NT2/D1 (cell line): ENCODE measurements at regions not wholly inside any gene's neighbourhood (a gene's known extent, or its start where the extent isn't known, plus 50 kb on each side); places are given as distances from the start of the nearest gene placed in this dataset.

Source experiments
- DNase-seq: peaks from one replicate; pipeline ENCODE4 v3.0.0-alpha.2; 2011; ENCODE audit warnings: low read depth, low spot score
- H3K27me3 ChIP-seq: 2 replicates; pipeline ENCODE4 v1.6.0; 2011; ENCODE audit warnings: mild to moderate bottlenecking; ENCODE audit not compliant: insufficient read length, insufficient read depth
- H3K36me3 ChIP-seq: 2 replicates; pipeline ENCODE4 v1.6.1; 2011; ENCODE audit warnings: mild to moderate bottlenecking, low read length, mixed read lengths; ENCODE audit not compliant: insufficient read depth, insufficient read length
- H3K4me1 ChIP-seq: 2 replicates; pipeline ENCODE4 v1.5.1; 2011; ENCODE audit not compliant: insufficient read depth, insufficient read length
- H3K4me3 ChIP-seq: 2 replicates; pipeline ENCODE4 v1.5.1; 2011; ENCODE audit warnings: low read depth; ENCODE audit not compliant: insufficient read length
- H3K9ac ChIP-seq: 2 replicates; pipeline ENCODE4 v1.6.0; 2011; ENCODE audit warnings: low read depth; ENCODE audit not compliant: insufficient read length
- H3K9me3 ChIP-seq: 2 replicates; pipeline ENCODE4 v1.5.1; 2011; ENCODE audit warnings: mild to moderate bottlenecking, low read length; ENCODE audit not compliant: insufficient read depth
- SUZ12 ChIP-seq: IDR thresholded peaks from 2 replicates; pipeline ENCODE4 v1.6.1; 2011; ENCODE audit not compliant: insufficient read length, insufficient read depth; ENCODE audit errors: extremely low read depth
- YY1 ChIP-seq: IDR thresholded peaks from 2 replicates; pipeline ENCODE4 v1.6.1; 2011; ENCODE audit not compliant: insufficient read length, insufficient read depth
- ZNF274 ChIP-seq: IDR thresholded peaks from 2 replicates; pipeline ENCODE4 v1.6.1; 2011; ENCODE audit warnings: mild to moderate bottlenecking, low read depth, low read length

DNA sequence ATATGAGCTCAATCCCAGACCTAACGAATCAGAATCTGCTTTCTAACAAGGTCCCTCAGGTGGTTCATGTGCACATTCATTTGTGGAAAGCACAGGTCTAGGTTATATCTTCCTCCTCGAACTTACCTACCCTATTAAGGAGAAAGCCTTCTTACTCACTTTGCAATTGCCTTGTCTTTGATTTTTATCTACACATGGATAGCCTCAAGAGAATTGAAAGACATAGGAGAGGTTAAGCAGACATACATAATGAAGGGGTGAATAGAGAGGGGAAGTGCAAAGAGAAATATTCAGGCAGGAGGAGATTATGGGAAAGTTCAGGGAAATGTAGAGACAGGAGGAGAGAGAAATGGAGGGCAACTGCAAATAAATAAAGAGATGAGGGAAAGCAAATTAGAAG lies 422.9 kb upstream of the ADAMTS9 start:
- no peaks in the 10 kb centered on the region for H3K9me3 ChIP-seq
- DNase-seq: no peak
- H3K9ac ChIP-seq: no peak overlapping the region
- no peaks in the 10 kb centered on the region for H3K36me3 ChIP-seq
- H3K4me1 ChIP-seq: no peaks in the 10 kb centered on the region
- no peak for TF ChIP-seq ZNF274
- no peak for TF ChIP-seq YY1
- no peak for TF ChIP-seq SUZ12
- H3K27me3 ChIP-seq: no peaks in the 10 kb centered on the region
- H3K4me3 ChIP-seq: no peak overlapping the region

GRCh38 chr3:65109966-65110500 lies 422.2 kb upstream of the ADAMTS9 start:
- H3K27me3 ChIP-seq: no peaks in the 10 kb centered on the region
- TF ChIP-seq SUZ12 (no peak), YY1 (no peak), ZNF274 (no peak)
- no peak overlapping the region for H3K9ac ChIP-seq
- H3K4me1 ChIP-seq: no peaks in the 10 kb centered on the region
- no peaks in the 10 kb centered on the region for H3K9me3 ChIP-seq
- no peak overlapping the region for H3K4me3 ChIP-seq
- DNase-seq: no peak
- H3K36me3 ChIP-seq: no peaks in the 10 kb centered on the region

GRCh38 chr3:65107174-65107573 lies 419.4 kb upstream of the ADAMTS9 start:
- no peaks in the 10 kb centered on the region for H3K9me3 ChIP-seq
- no peaks in the 10 kb centered on the region for H3K36me3 ChIP-seq
- TF ChIP-seq ZNF274: no peak
- no peak for TF ChIP-seq SUZ12
- no peak for TF ChIP-seq YY1
- H3K9ac ChIP-seq: no peak overlapping the region
- H3K4me3 ChIP-seq: no peak overlapping the region
- no peaks in the 10 kb centered on the region for H3K4me1 ChIP-seq
- no peaks in the 10 kb centered on the region for H3K27me3 ChIP-seq
- no peak for DNase-seq

DNA sequence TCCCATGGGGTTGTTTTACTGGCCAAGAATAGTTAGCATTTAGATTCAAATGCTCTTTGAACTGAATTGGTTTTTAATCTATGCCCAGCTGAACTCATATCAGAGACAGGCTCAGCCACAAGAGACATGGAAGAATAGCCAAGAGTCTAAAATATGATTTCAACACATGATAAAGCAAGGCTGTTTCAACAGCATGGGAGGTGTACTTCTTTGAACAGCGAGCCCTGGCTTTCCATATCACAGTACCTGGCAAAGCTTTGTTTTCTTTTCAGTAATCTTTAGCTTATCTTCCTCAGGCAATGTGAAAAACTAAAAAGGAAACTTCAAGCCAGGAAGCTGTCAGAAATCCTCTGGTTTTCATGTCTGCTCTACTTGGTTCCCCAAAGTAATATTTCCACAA lies 413.6 kb upstream of the ADAMTS9 start:
- DNase-seq: no peak
- no peak for TF ChIP-seq YY1
- no peak for TF ChIP-seq SUZ12
- TF ChIP-seq ZNF274: no peak
- Histone ChIP-seq H3K4me3 (no peak overlapping the region), H3K36me3 (no peaks in the 10 kb centered on the region), H3K9me3 (no peaks in the 10 kb centered on the region), H3K4me1 (no peaks in the 10 kb centered on the region), H3K9ac (no peak overlapping the region), H3K27me3 (no peaks in the 10 kb centered on the region)

GRCh38 chr3:65098400-65098799 lies 410.6 kb upstream of the ADAMTS9 start:
- Histone ChIP-seq H3K9me3 (no peaks in the 10 kb centered on the region), H3K4me1 (no peaks in the 10 kb centered on the region), H3K9ac (no peak overlapping the region), H3K27me3 (no peaks in the 10 kb centered on the region), H3K36me3 (no peaks in the 10 kb centered on the region), H3K4me3 (no peak overlapping the region)
- no peak for DNase-seq
- TF ChIP-seq YY1: no peak
- TF ChIP-seq SUZ12: no peak
- TF ChIP-seq ZNF274: no peak

- Histone ChIP-seq H3K27me3 (no peaks in the 10 kb centered on the region), H3K9ac (no peak overlapping the region), H3K36me3 (no peaks in the 10 kb centered on the region), H3K9me3 (0 out of 2 replicates have a peak, but pooled peaks cover 3% of the 10 kb centered on the region), H3K4me1 (no peaks in the 10 kb centered on the region), H3K4me3 (no peak overlapping the region)
- DNase-seq: no peak
- no peak for TF ChIP-seq YY1
- TF ChIP-seq ZNF274: no peak
- no peak for TF ChIP-seq SUZ12
Observed at GRCh38 chr3:65096110-65096745, 408.4 kb upstream of the ADAMTS9 start.

DNA sequence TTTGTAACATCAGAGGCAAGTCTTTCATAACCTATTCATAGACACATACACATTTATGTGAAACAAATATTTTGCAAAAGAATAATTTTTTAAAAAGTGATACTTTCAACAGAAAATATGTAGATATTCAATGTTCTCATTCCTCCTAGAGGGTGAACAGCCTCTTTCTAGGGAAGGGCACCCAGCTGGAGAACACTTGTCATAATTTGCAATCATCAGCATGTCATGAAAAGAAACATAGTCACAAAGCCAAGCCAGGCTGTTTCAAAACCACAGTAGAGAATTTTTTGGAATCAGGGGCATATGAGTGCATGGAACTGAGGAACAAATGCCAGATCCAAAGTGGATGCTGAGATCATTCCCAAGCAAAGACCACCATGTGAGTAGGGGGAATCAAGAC lies 406.9 kb upstream of the ADAMTS9 start:
- no peak for TF ChIP-seq YY1
- no peak for TF ChIP-seq SUZ12
- TF ChIP-seq ZNF274: no peak
- Histone ChIP-seq H3K9ac (no peak overlapping the region), H3K4me3 (no peak overlapping the region), H3K36me3 (no peaks in the 10 kb centered on the region), H3K9me3 (0 out of 2 replicates have a peak, but pooled peaks cover 3% of the 10 kb centered on the region), H3K4me1 (no peaks in the 10 kb centered on the region), H3K27me3 (no peaks in the 10 kb centered on the region)
- DNase-seq: no peak

DNA sequence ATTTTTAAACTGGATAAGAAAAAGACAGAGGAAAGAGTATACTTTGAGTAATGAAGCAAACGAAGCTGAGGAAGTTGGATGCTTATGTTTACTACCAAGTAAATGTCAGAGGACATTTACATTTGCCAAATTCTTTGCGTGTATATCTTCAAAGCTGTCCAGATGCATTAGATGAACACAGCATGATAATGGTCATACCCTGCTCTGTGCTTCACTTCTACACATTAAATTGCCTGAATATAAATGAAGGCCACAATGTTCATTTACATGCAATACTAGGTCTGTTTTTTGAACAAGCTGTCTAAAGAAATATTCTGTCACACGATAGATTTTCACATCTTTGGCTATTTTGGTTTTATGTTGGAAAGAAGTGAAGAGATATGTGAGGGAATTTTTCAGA lies 405.8 kb upstream of the ADAMTS9 start:
- DNase-seq: no peak
- Histone ChIP-seq H3K9ac (no peak overlapping the region), H3K36me3 (no peaks in the 10 kb centered on the region), H3K4me1 (no peaks in the 10 kb centered on the region), H3K9me3 (0 out of 2 replicates have a peak, but pooled peaks cover 3% of the 10 kb centered on the region), H3K4me3 (no peak overlapping the region), H3K27me3 (no peaks in the 10 kb centered on the region)
- TF ChIP-seq SUZ12 (no peak), ZNF274 (no peak)
